Suprapubic skin (tissue), 4 donors: ENCODE measurements at regions not wholly inside any gene's neighbourhood (a gene's known extent, or its start where the extent isn't known, plus 50 kb on each side); places are given as distances from the start of the nearest gene placed in this dataset.

Experiments used
- DNase-seq, 2 donors: peaks; one replicate each; pipeline ENCODE4 v3.0.0-alpha.2; 2019; ENCODE audit warnings: low spot score in 2 of 2
- H3K27ac ChIP-seq: fragments of 200-600 bp; sonication (generic); one replicate; pipeline ENCODE4 v1.5.1; 2019
- H3K27me3 ChIP-seq: fragments of 200-600 bp; sonication (generic); one replicate; pipeline ENCODE4 v1.5.1; 2019
- H3K36me3 ChIP-seq: fragments of 200-600 bp; sonication (generic); one replicate; pipeline ENCODE4 v1.5.1; 2019
- H3K4me1 ChIP-seq: fragments of 200-600 bp; sonication (generic); one replicate; pipeline ENCODE4 v1.5.1; 2019
- H3K4me3 ChIP-seq: fragments of 200-600 bp; sonication (generic); one replicate; pipeline ENCODE4 v1.5.1; 2019; ENCODE audit warnings: mild to moderate bottlenecking
- H3K9me3 ChIP-seq: fragments of 200-600 bp; sonication (generic); one replicate; pipeline ENCODE4 v1.5.1; 2019
- CTCF ChIP-seq, 2 donors: fragments of 200-600 bp in 1 of 2; fragments of 450-650 bp in 1 of 2; sonication (generic) in 1 of 2; IDR thresholded peaks; one replicate each; pipeline ENCODE4 v1.5.1; 2016 to 2019; ENCODE audit warnings: antibody characterized with exemption in 2 of 2, mild to moderate bottlenecking in 1 of 2, moderate library complexity in 1 of 2
- EP300 ChIP-seq: sonication (generic); formaldehyde crosslinking; IDR thresholded peaks from one replicate; pipeline ENCODE4 v1.6.1; 2017; ENCODE audit warnings: antibody characterized with exemption
- POLR2A ChIP-seq, 2 donors: fragments of 450-650 bp; IDR thresholded peaks; one replicate each; pipeline ENCODE4 v1.6.1; 2017; ENCODE audit warnings: antibody characterized with exemption in 2 of 2, mild to moderate bottlenecking in 2 of 2, moderate library complexity in 2 of 2
- POLR2AphosphoS5 ChIP-seq, 3 donors: sonication (generic); formaldehyde crosslinking; IDR thresholded peaks; one replicate each; pipeline ENCODE4 v1.6.1; 2017; ENCODE audit warnings: antibody characterized with exemption in 3 of 3
- WGBS: methylation state at CpG from one replicate; pipeline ENCODE4 v1.1.5; 2018; 5-methylcytosine and 5-hydroxymethylcytosine counted together

GRCh38 chr18:68557183-68557582 lies 157.7 kb downstream of the TMX3 start:
- TF ChIP-seq EP300 (no peak), POLR2AphosphoS5 (IDR thresholded peaks at IDR 0.05) (no peak), CTCF (IDR thresholded peaks at IDR 0.05) (no peak), POLR2A (IDR thresholded peaks at IDR 0.05) (no peak)
- no peaks in the 10 kb centered on the region for H3K27me3 ChIP-seq
- no peak overlapping the region for H3K27ac ChIP-seq
- H3K4me1 ChIP-seq, result no peaks in the 10 kb centered on the region
- H3K9me3 ChIP-seq, result peaks cover 8% of the 10 kb centered on the region
- H3K4me3 ChIP-seq, result no peak overlapping the region
- 61% methylated on average over 5 of the region's 5 CpGs for WGBS
- DNase-seq, result no peak
- H3K36me3 ChIP-seq, result no peaks in the 10 kb centered on the region

GRCh38 chr18:68555879-68556301 lies 159.0 kb downstream of the TMX3 start:
- no peak for DNase-seq

GRCh38 chr18:68548904-68549870 lies 165.7 kb downstream of the TMX3 start:
- DNase-seq, result no peak
- Histone ChIP-seq H3K36me3 (no peaks in the 10 kb centered on the region), H3K9me3 (no peaks in the 10 kb centered on the region), H3K27ac (no peak overlapping the region), H3K27me3 (no peaks in the 10 kb centered on the region), H3K4me1 (no peaks in the 10 kb centered on the region), H3K4me3 (no peak overlapping the region)
- 80% methylated on average over 9 of the region's 9 CpGs for WGBS
- no peak for TF ChIP-seq POLR2A (IDR thresholded peaks at IDR 0.05)
- no peak for TF ChIP-seq EP300
- no peak for TF ChIP-seq CTCF (IDR thresholded peaks at IDR 0.05)
- TF ChIP-seq POLR2AphosphoS5 (IDR thresholded peaks at IDR 0.05), result no peak

More at GRCh38 chr18:68555879-68556301, 159.0 kb downstream of the TMX3 start:
- Histone ChIP-seq H3K27ac (no peak overlapping the region), H3K4me3 (no peak overlapping the region), H3K9me3 (peaks cover 8% of the 10 kb centered on the region), H3K4me1 (no peaks in the 10 kb centered on the region), H3K27me3 (no peaks in the 10 kb centered on the region), H3K36me3 (no peaks in the 10 kb centered on the region)
- TF ChIP-seq EP300, result no peak
- no peak for TF ChIP-seq CTCF (IDR thresholded peaks at IDR 0.05)
- no peak for TF ChIP-seq POLR2A (IDR thresholded peaks at IDR 0.05)
- TF ChIP-seq POLR2AphosphoS5 (IDR thresholded peaks at IDR 0.05), result no peak

GRCh38 chr18:68543344-68543743 lies 171.6 kb downstream of the TMX3 start:
- no peak overlapping the region for H3K4me3 ChIP-seq
- H3K4me1 ChIP-seq, result no peaks in the 10 kb centered on the region
- no peaks in the 10 kb centered on the region for H3K27me3 ChIP-seq
- no peak overlapping the region for H3K27ac ChIP-seq
- no peaks in the 10 kb centered on the region for H3K36me3 ChIP-seq
- DNase-seq, result no peak
- TF ChIP-seq EP300, result no peak
- TF ChIP-seq CTCF (IDR thresholded peaks at IDR 0.05), result no peak
- no peak for TF ChIP-seq POLR2A (IDR thresholded peaks at IDR 0.05)
- TF ChIP-seq POLR2AphosphoS5 (IDR thresholded peaks at IDR 0.05), result no peak
- WGBS, result 88% methylated on average over 2 of the region's 2 CpGs
- H3K9me3 ChIP-seq, result no peaks in the 10 kb centered on the region

- TF ChIP-seq POLR2A (IDR thresholded peaks at IDR 0.05) (no peak), POLR2AphosphoS5 (IDR thresholded peaks at IDR 0.05) (no peak), CTCF (IDR thresholded peaks at IDR 0.05) (no peak), EP300 (no peak)
- 53% methylated on average over 1 of the region's 1 CpG for WGBS
- H3K4me3 ChIP-seq, result no peak overlapping the region
- no peaks in the 10 kb centered on the region for H3K9me3 ChIP-seq
- DNase-seq, result no peak
- H3K27me3 ChIP-seq, result no peaks in the 10 kb centered on the region
- no peaks in the 10 kb centered on the region for H3K36me3 ChIP-seq
- H3K27ac ChIP-seq, result no peak overlapping the region
- H3K4me1 ChIP-seq, result no peaks in the 10 kb centered on the region
These were observed 172.1 kb downstream of the TMX3 start for GRCh38 chr18:68542846-68543245.
